BJ (cell line): ENCODE measurements at regions not wholly inside any gene's neighbourhood (a gene's known extent, or its start where the extent isn't known, plus 50 kb on each side); places are given as distances from the start of the nearest gene placed in this dataset.

ENCODE experiments used
- CTCF ChIA-PET: fragments of 350-600 bp; formaldehyde crosslinking; extraction: SDS; loops from one replicate; lab custom pipeline; 2021; ENCODE audit warnings: antibody characterized with exemption, inconsistent platforms; lab: Yijun Ruan, JAX
- POLR2A ChIA-PET: fragments of 300-600 bp; sonication (Branson Sonifier 250); formaldehyde crosslinking; extraction: SDS; loops from one replicate; lab custom pipeline; 2021; ENCODE audit warnings: antibody characterized with exemption; lab: Charles Lee
- DNase-seq: peaks from one replicate; pipeline ENCODE4 v3.0.0-alpha.2; 2011; ENCODE audit warnings: low read depth
- H3K27me3 ChIP-seq: 2 replicates; pipeline ENCODE4 v1.6.0; 2011; ENCODE audit warnings: low read length; ENCODE audit not compliant: control insufficient read depth, insufficient read depth
- H3K36me3 ChIP-seq: 2 replicates; pipeline ENCODE4 v1.5.1; 2011; ENCODE audit warnings: low read length; ENCODE audit not compliant: control insufficient read depth, insufficient read depth
- H3K4me3 ChIP-seq: 2 replicates; pipeline ENCODE4 v1.5.1; 2011; ENCODE audit warnings: low read depth, mild to moderate bottlenecking, control low read depth, low read length
- TF ChIP-seq, protein P1 (sequence below): IDR thresholded peaks from 2 replicates; pipeline ENCODE4 v1.5.1; 2011; ENCODE audit warnings: low read depth, mild to moderate bottlenecking, control low read depth, inconsistent platforms, low read length, moderate library complexity; ENCODE audit not compliant: insufficient read depth

- ChIA-PET POLR2A (no interaction called here), CTCF (no interaction called here)
- H3K27me3 ChIP-seq = no peaks in the 10 kb centered on the region; the same call in 1 of the 2 replicates
- no peak for DNase-seq
- no peak overlapping the region for H3K4me3 ChIP-seq
- H3K36me3 ChIP-seq = no peaks in the 10 kb centered on the region
- TF ChIP-seq, protein P1, sequence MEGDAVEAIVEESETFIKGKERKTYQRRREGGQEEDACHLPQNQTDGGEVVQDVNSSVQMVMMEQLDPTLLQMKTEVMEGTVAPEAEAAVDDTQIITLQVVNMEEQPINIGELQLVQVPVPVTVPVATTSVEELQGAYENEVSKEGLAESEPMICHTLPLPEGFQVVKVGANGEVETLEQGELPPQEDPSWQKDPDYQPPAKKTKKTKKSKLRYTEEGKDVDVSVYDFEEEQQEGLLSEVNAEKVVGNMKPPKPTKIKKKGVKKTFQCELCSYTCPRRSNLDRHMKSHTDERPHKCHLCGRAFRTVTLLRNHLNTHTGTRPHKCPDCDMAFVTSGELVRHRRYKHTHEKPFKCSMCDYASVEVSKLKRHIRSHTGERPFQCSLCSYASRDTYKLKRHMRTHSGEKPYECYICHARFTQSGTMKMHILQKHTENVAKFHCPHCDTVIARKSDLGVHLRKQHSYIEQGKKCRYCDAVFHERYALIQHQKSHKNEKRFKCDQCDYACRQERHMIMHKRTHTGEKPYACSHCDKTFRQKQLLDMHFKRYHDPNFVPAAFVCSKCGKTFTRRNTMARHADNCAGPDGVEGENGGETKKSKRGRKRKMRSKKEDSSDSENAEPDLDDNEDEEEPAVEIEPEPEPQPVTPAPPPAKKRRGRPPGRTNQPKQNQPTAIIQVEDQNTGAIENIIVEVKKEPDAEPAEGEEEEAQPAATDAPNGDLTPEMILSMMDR = no peak
These were observed 94.9 kb upstream of the SLC6A11 start for GRCh38 chr3:10721101-10721500.

DNA sequence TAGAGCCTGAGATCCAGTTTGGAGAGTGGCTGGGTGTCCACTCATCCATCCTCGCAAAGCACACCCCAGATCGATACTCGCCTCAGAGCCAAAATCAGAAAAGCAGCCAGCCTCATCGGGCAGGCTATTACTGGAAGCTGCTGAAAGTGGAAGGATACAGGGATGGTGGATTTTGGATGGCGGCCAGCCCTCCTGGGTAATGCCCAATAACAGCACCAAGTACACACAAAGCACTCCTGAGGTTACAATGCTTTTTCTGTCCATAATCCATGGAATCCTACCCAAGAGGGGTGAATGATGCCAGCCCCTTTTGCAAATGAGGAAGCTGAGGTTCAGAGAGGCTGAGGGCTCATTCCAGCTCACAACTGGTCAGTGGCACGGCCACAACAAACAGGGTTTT is 93.1 kb upstream of the SLC6A11 start:
- CTCF ChIA-PET = no interaction called here
- no peak for DNase-seq
- no peaks in the 10 kb centered on the region; the same call in 1 of the 2 replicates for H3K27me3 ChIP-seq
- POLR2A ChIA-PET = no interaction called here
- TF ChIP-seq, protein P1 = no peak
- H3K4me3 ChIP-seq = no peak overlapping the region
- no peaks in the 10 kb centered on the region for H3K36me3 ChIP-seq

DNA sequence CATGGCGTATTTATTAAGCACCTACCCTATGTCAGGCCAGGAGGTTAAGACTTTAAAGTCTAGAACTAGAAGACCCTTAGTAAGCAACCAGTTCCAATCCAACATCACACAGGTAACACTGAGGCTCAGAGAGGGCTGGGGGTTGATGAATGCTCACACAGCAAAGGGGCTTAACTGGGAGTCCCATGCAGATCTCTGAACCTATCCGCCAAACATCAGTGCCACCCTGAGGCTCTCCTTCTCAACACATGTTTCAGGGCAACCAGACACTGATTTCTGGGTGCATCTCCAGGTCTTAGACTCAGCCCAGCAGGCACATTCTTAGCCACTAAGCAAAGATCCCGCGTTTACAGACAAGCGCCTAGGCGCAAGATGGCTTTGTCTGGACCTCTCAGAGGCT is 92.0 kb upstream of the SLC6A11 start:
- Histone ChIP-seq H3K27me3 (no peaks in the 10 kb centered on the region; the same call in 1 of the 2 replicates), H3K4me3 (no peak overlapping the region), H3K36me3 (no peaks in the 10 kb centered on the region)
- no peak for DNase-seq
- TF ChIP-seq, protein P1 = no peak
- ChIA-PET CTCF (no interaction called here), POLR2A (no interaction called here)

GRCh38 chr3:10725067-10725466 is 91.0 kb upstream of the SLC6A11 start:
- no peak overlapping the region for H3K4me3 ChIP-seq
- POLR2A ChIA-PET = no interaction called here
- no peaks in the 10 kb centered on the region for H3K36me3 ChIP-seq
- DNase-seq = no peak
- H3K27me3 ChIP-seq = no peaks in the 10 kb centered on the region; the same call in 1 of the 2 replicates
- TF ChIP-seq, protein P1 = no peak
- CTCF ChIA-PET = interaction anchor here (2.3 kb wide), 1 partner anchor 13 kb away, joined by 6 read pairs; no protein-coding TSS in a partner anchor

DNA sequence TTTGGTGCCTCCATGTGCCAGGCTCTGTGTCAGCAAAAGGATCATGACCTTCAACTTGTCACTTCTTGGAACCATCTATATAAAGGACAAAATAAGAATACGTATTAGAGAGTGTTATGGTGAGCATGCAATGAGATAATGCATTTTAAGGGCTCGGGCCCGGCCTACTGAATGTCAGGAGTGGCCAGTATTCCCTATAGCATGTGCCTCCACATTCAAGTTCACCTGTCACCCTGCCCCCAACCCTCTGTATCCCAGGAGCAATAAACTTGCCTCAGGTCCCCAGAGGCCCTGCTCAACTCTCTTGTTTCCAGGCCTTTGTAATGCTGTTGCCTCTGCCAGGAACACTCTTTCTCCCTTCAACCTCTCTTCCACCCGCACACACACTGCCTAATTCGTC is 90.2 kb upstream of the SLC6A11 start:
- no peaks in the 10 kb centered on the region; the same call in 1 of the 2 replicates for H3K27me3 ChIP-seq
- TF ChIP-seq, protein P1 = no peak
- POLR2A ChIA-PET = no interaction called here
- no peak overlapping the region for H3K4me3 ChIP-seq
- no peak for DNase-seq
- no peaks in the 10 kb centered on the region for H3K36me3 ChIP-seq
- CTCF ChIA-PET = interaction anchor here (2.3 kb wide), 1 partner anchor 12 kb away, joined by 6 read pairs; no protein-coding TSS in a partner anchor
